GM12874 (cell line): ENCODE measurements at regions not wholly inside any gene's neighbourhood (a gene's known extent, or its start where the extent isn't known, plus 50 kb on each side); places are given as distances from the start of the nearest gene placed in this dataset.

Experiments
- CTCF ChIP-seq: IDR thresholded peaks from 2 replicates; pipeline ENCODE4 v1.5.1; 2011; ENCODE audit warnings: low read depth, mild to moderate bottlenecking, control low read depth, low read length, moderate library complexity; ENCODE audit not compliant: insufficient read depth

GRCh38 chr3:6425289-6425820 lies 435.6 kb upstream of the GRM7 start:
- TF ChIP-seq CTCF = no peak

GRCh38 chr3:6435951-6436350 lies 425.0 kb upstream of the GRM7 start:
- no peak for TF ChIP-seq CTCF

- TF ChIP-seq CTCF = no peak
Measured at GRCh38 chr3:6437631-6438030, 423.3 kb upstream of the GRM7 start.

GRCh38 chr3:6438031-6438430 lies 422.9 kb upstream of the GRM7 start:
- TF ChIP-seq CTCF = no peak

- TF ChIP-seq CTCF = no peak
Measured at GRCh38 chr3:6439226-6439625, 421.7 kb upstream of the GRM7 start.

- no peak for TF ChIP-seq CTCF
Measured at GRCh38 chr3:6439824-6440223, 421.1 kb upstream of the GRM7 start.

- no peak for TF ChIP-seq CTCF
Measured at GRCh38 chr3:6444888-6445658, 415.8 kb upstream of the GRM7 start.
